ENCODE measurements at regions not wholly inside any gene's neighbourhood (a gene's known extent, or its start where the extent isn't known, plus 50 kb on each side); places are given as distances from the start of the nearest gene placed in this dataset.
"Not testable (repeated sequence)": the region's sequence is repeated elsewhere in the genome, so short reads cannot be mapped to it uniquely, and the experiment has no call there.

- DNase-seq (ENCODE audit: low read depth, low spot score) = not testable (repeated sequence)
Observed at GRCh38 chr14:106642971-106643370, 1116.6 kb downstream of the TMEM121 start.

- not testable (repeated sequence) for DNase-seq (ENCODE audit: low read depth, low spot score)
Observed at GRCh38 chr14:106648874-106649273, 1122.5 kb downstream of the TMEM121 start.

GRCh38 chr14:106651016-106651415, 1124.6 kb downstream of the TMEM121 start:
- DNase-seq (ENCODE audit: low read depth, low spot score) = no peak

- no peak for DNase-seq (ENCODE audit: low read depth, low spot score)
Observed at GRCh38 chr14:106652494-106652893, 1126.1 kb downstream of the TMEM121 start.

- DNase-seq (ENCODE audit: low read depth, low spot score) = no peak
Observed at GRCh38 chr14:106657460-106657859, 1131.1 kb downstream of the TMEM121 start.

GRCh38 chr14:106658066-106658860, 1131.9 kb downstream of the TMEM121 start:
- DNase-seq (ENCODE audit: low read depth, low spot score) = not testable (repeated sequence)

- not testable (repeated sequence) for DNase-seq (ENCODE audit: low read depth, low spot score)
Observed at GRCh38 chr14:106661561-106661960, 1135.2 kb downstream of the TMEM121 start.

- DNase-seq (ENCODE audit: low read depth, low spot score) = no peak
Observed at GRCh38 chr14:106662936-106663550, 1136.7 kb downstream of the TMEM121 start.

GRCh38 chr14:106663805-106664410, 1137.5 kb downstream of the TMEM121 start:
- not testable (repeated sequence) for DNase-seq (ENCODE audit: low read depth, low spot score)

- no peak for DNase-seq (ENCODE audit: low read depth, low spot score)
Observed at GRCh38 chr14:106665814-106666213, 1139.4 kb downstream of the TMEM121 start.

- DNase-seq (ENCODE audit: low read depth, low spot score) = no peak
Observed at GRCh38 chr14:106666341-106666740, 1140.0 kb downstream of the TMEM121 start.

GRCh38 chr14:106670011-106670410, 1143.6 kb downstream of the TMEM121 start:
- no peak for DNase-seq (ENCODE audit: low read depth, low spot score)

- not testable (repeated sequence) for DNase-seq (ENCODE audit: low read depth, low spot score)
Observed at GRCh38 chr14:106674093-106674492, 1147.7 kb downstream of the TMEM121 start.

- not testable (repeated sequence) for DNase-seq (ENCODE audit: low read depth, low spot score)
Observed at GRCh38 chr14:106674509-106675125, 1148.2 kb downstream of the TMEM121 start.

- DNase-seq (ENCODE audit: low read depth, low spot score) = not testable (repeated sequence)
Observed at GRCh38 chr14:106675716-106676115, 1149.3 kb downstream of the TMEM121 start.

GRCh38 chr14:106679776-106680175, 1153.4 kb downstream of the TMEM121 start:
- no peak for DNase-seq (ENCODE audit: low read depth, low spot score)

GRCh38 chr14:106681161-106681560, 1154.8 kb downstream of the TMEM121 start:
- DNase-seq (ENCODE audit: low read depth, low spot score) = no peak

GRCh38 chr14:106681568-106681967, 1155.2 kb downstream of the TMEM121 start:
- DNase-seq (ENCODE audit: low read depth, low spot score) = no peak

- no peak for DNase-seq (ENCODE audit: low read depth, low spot score)
Observed at GRCh38 chr14:106683631-106684030, 1157.2 kb downstream of the TMEM121 start.

GRCh38 chr14:106686533-106686932, 1160.2 kb downstream of the TMEM121 start:
- no peak for DNase-seq (ENCODE audit: low read depth, low spot score)

GRCh38 chr14:106690333-106690891, 1164.0 kb downstream of the TMEM121 start:
- DNase-seq (ENCODE audit: low read depth, low spot score) = no peak

All from astrocyte of the hippocampus (primary cell).